HEK293 (cell line): ENCODE measurements at regions not wholly inside any gene's neighbourhood (a gene's known extent, or its start where the extent isn't known, plus 50 kb on each side); places are given as distances from the start of the nearest gene placed in this dataset.

Experiments used
- SP2 ChIP-seq: fragments of 450-650 bp; formaldehyde crosslinking; IDR thresholded peaks from 2 replicates; pipeline ENCODE4 v1.5.1; 2016; ENCODE audit warnings: missing biosample characterization, missing genetic modification characterization
- YY1 ChIP-seq: fragments of 450-650 bp; formaldehyde crosslinking; IDR thresholded peaks from 2 replicates; pipeline ENCODE4 v1.5.1; 2018; ENCODE audit warnings: missing biosample characterization, missing genetic modification characterization
- ZNF146 ChIP-seq: fragments of 450-650 bp; formaldehyde crosslinking; IDR thresholded peaks from 2 replicates; pipeline ENCODE4 v1.5.1; 2016; ENCODE audit warnings: missing biosample characterization, missing genetic modification characterization
- ZNF2 ChIP-seq: fragments of 450-650 bp; formaldehyde crosslinking; IDR thresholded peaks from 2 replicates; pipeline ENCODE4 v1.5.1; 2016; ENCODE audit warnings: missing biosample characterization, missing genetic modification characterization
- ZNF785 ChIP-seq: fragments of 450-650 bp; formaldehyde crosslinking; IDR thresholded peaks from 2 replicates; pipeline ENCODE4 v1.5.1; 2016; ENCODE audit warnings: missing biosample characterization, missing genetic modification characterization
- TF ChIP-seq, protein P1 (sequence below): fragments of 450-650 bp; formaldehyde crosslinking; IDR thresholded peaks from 2 replicates; pipeline ENCODE4 v1.5.1; 2016; ENCODE audit warnings: missing biosample characterization, missing genetic modification characterization
- TF ChIP-seq, protein P2 (sequence below): fragments of 450-650 bp; formaldehyde crosslinking; IDR thresholded peaks from 2 replicates; pipeline ENCODE4 v1.5.1; 2016; ENCODE audit warnings: missing biosample characterization, missing genetic modification characterization
- TF ChIP-seq, protein P3 (sequence below): fragments of 450-650 bp; formaldehyde crosslinking; IDR thresholded peaks from 2 replicates; pipeline ENCODE4 v1.5.1; 2016; ENCODE audit warnings: missing biosample characterization, missing genetic modification characterization, borderline replicate concordance
- TF ChIP-seq, protein P4 (sequence below): fragments of 450-650 bp; formaldehyde crosslinking; IDR thresholded peaks from 2 replicates; pipeline ENCODE4 v1.5.1; 2016; ENCODE audit warnings: missing biosample characterization, missing genetic modification characterization

DNA sequence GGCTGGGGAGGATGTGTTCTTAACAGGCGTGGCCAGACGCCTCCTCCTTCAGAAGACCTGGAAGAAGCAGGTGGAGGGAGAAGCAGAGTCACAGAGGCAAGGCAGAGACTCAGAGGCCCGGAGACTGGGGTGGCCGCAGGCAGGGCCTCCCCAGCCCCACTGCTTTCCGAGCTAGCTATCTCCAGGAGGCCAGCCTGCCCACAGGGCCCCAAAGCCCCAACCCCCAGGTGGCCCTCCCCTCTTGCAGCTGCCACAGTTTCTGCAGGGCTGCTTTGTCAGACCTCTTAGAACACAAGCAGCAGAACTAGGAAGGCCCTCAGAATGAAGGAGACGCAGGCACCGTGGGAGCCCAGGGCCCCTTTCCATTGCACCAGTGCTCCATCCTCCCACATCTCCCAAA lies 69.0 kb upstream of the MLN start:
- TF ChIP-seq, protein P1, sequence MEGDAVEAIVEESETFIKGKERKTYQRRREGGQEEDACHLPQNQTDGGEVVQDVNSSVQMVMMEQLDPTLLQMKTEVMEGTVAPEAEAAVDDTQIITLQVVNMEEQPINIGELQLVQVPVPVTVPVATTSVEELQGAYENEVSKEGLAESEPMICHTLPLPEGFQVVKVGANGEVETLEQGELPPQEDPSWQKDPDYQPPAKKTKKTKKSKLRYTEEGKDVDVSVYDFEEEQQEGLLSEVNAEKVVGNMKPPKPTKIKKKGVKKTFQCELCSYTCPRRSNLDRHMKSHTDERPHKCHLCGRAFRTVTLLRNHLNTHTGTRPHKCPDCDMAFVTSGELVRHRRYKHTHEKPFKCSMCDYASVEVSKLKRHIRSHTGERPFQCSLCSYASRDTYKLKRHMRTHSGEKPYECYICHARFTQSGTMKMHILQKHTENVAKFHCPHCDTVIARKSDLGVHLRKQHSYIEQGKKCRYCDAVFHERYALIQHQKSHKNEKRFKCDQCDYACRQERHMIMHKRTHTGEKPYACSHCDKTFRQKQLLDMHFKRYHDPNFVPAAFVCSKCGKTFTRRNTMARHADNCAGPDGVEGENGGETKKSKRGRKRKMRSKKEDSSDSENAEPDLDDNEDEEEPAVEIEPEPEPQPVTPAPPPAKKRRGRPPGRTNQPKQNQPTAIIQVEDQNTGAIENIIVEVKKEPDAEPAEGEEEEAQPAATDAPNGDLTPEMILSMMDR: no peak
- TF ChIP-seq, protein P2, sequence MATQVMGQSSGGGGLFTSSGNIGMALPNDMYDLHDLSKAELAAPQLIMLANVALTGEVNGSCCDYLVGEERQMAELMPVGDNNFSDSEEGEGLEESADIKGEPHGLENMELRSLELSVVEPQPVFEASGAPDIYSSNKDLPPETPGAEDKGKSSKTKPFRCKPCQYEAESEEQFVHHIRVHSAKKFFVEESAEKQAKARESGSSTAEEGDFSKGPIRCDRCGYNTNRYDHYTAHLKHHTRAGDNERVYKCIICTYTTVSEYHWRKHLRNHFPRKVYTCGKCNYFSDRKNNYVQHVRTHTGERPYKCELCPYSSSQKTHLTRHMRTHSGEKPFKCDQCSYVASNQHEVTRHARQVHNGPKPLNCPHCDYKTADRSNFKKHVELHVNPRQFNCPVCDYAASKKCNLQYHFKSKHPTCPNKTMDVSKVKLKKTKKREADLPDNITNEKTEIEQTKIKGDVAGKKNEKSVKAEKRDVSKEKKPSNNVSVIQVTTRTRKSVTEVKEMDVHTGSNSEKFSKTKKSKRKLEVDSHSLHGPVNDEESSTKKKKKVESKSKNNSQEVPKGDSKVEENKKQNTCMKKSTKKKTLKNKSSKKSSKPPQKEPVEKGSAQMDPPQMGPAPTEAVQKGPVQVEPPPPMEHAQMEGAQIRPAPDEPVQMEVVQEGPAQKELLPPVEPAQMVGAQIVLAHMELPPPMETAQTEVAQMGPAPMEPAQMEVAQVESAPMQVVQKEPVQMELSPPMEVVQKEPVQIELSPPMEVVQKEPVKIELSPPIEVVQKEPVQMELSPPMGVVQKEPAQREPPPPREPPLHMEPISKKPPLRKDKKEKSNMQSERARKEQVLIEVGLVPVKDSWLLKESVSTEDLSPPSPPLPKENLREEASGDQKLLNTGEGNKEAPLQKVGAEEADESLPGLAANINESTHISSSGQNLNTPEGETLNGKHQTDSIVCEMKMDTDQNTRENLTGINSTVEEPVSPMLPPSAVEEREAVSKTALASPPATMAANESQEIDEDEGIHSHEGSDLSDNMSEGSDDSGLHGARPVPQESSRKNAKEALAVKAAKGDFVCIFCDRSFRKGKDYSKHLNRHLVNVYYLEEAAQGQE (tag by site-specific recombination): no peak
- TF ChIP-seq, protein P3, sequence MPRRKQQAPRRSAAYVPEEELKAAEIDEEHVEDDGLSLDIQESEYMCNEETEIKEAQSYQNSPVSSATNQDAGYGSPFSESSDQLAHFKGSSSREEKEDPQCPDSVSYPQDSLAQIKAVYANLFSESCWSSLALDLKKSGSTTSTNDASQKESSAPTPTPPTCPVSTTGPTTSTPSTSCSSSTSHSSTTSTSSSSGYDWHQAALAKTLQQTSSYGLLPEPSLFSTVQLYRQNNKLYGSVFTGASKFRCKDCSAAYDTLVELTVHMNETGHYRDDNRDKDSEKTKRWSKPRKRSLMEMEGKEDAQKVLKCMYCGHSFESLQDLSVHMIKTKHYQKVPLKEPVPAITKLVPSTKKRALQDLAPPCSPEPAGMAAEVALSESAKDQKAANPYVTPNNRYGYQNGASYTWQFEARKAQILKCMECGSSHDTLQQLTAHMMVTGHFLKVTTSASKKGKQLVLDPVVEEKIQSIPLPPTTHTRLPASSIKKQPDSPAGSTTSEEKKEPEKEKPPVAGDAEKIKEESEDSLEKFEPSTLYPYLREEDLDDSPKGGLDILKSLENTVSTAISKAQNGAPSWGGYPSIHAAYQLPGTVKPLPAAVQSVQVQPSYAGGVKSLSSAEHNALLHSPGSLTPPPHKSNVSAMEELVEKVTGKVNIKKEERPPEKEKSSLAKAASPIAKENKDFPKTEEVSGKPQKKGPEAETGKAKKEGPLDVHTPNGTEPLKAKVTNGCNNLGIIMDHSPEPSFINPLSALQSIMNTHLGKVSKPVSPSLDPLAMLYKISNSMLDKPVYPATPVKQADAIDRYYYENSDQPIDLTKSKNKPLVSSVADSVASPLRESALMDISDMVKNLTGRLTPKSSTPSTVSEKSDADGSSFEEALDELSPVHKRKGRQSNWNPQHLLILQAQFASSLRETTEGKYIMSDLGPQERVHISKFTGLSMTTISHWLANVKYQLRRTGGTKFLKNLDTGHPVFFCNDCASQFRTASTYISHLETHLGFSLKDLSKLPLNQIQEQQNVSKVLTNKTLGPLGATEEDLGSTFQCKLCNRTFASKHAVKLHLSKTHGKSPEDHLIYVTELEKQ (tag by site-specific recombination): no peak
- TF ChIP-seq ZNF2 (tag by site-specific recombination) (no peak), SP2 (tag by site-specific recombination) (no peak), ZNF785 (tag by site-specific recombination) (no peak), YY1 (tag by site-specific recombination) (no peak), ZNF146 (tag by site-specific recombination) (no peak)
- TF ChIP-seq, protein P4, sequence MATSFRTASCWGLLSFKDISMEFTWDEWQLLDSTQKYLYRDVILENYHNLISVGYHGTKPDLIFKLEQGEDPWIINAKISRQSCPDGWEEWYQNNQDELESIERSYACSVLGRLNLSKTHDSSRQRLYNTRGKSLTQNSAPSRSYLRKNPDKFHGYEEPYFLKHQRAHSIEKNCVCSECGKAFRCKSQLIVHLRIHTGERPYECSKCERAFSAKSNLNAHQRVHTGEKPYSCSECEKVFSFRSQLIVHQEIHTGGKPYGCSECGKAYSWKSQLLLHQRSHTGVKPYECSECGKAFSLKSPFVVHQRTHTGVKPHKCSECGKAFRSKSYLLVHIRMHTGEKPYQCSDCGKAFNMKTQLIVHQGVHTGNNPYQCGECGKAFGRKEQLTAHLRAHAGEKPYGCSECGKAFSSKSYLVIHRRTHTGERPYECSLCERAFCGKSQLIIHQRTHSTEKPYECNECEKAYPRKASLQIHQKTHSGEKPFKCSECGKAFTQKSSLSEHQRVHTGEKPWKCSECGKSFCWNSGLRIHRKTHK (tag by site-specific recombination): no peak
